ENCODE measurements at regions not wholly inside any gene's neighbourhood (a gene's known extent, or its start where the extent isn't known, plus 50 kb on each side); places are given as distances from the start of the nearest gene placed in this dataset.

DNA sequence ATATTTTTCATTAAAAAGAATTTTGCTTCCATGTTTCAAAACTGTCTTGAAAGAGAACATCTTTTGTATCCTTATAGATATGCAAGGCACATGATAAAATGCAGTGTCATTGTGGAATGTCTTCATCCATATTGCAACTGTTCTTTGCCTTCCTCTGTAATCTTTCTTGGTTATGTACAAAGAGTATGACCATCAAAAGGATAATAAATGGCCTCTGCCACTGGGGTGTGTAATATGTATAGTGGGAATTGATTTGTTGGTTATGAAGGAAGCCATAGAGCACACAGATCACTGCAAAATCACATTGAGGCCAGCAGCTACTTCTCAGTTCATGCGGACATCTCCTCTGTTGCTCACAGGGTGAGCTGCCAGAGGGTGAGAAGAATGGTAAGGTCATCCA is 703.5 kb downstream of the TFAP2A start:
- no peak for TF ChIP-seq REST (IDR thresholded peaks at IDR 0.05; ENCODE audit: low read depth)
- no peak for TF ChIP-seq CREB1 (IDR thresholded peaks at IDR 0.05; ENCODE audit: low read depth)
- TF ChIP-seq EP300 (IDR thresholded peaks at IDR 0.05; ENCODE audit: borderline replicate concordance) = no peak
- no peak for TF ChIP-seq RAD21 (IDR thresholded peaks at IDR 0.05; ENCODE audit: low read depth)
- TF ChIP-seq MAX (IDR thresholded peaks at IDR 0.05) = no peak
- no peak for TF ChIP-seq FOXM1 (IDR thresholded peaks at IDR 0.05; ENCODE audit: borderline replicate concordance, low read depth)
- TF ChIP-seq CEBPB (IDR thresholded peaks at IDR 0.05) = no peak

Measured in Ishikawa (cell line).